ENCODE measurements at regions not wholly inside any gene's neighbourhood (a gene's known extent, or its start where the extent isn't known, plus 50 kb on each side); places are given as distances from the start of the nearest gene placed in this dataset.
A peak's percentile ranks its signal among the peaks of the same experiment; 100 is the strongest.

- no peak for DNase-seq (ENCODE audit: low read depth, low spot score)
Measured at GRCh38 chr15:81485806-81486205, 111.8 kb upstream of the TMC3 start.

GRCh38 chr15:81484086-81484955, 110.3 kb upstream of the TMC3 start:
- DNase-seq (ENCODE audit: low read depth, low spot score), result no peak

GRCh38 chr15:81483496-81483895, 109.5 kb upstream of the TMC3 start:
- no peak for DNase-seq (ENCODE audit: low read depth, low spot score)

- DNase-seq (ENCODE audit: low read depth, low spot score), result no peak
Measured at GRCh38 chr15:81481346-81481745, 107.3 kb upstream of the TMC3 start.

- DNase-seq (ENCODE audit: low read depth, low spot score), result peak; percentile 53
Measured at GRCh38 chr15:81480645-81481053, 106.6 kb upstream of the TMC3 start.

- DNase-seq (ENCODE audit: low read depth, low spot score), result no peak
Measured at GRCh38 chr15:81478354-81478753, 104.3 kb upstream of the TMC3 start.

- DNase-seq (ENCODE audit: low read depth, low spot score), result no peak
Measured at GRCh38 chr15:81475926-81476325, 101.9 kb upstream of the TMC3 start.

GRCh38 chr15:81475471-81475870, 101.5 kb upstream of the TMC3 start:
- no peak for DNase-seq (ENCODE audit: low read depth, low spot score)

GRCh38 chr15:81473946-81474345, 99.9 kb upstream of the TMC3 start:
- no peak for DNase-seq (ENCODE audit: low read depth, low spot score)

- DNase-seq (ENCODE audit: low read depth, low spot score), result no peak
Measured at GRCh38 chr15:81473177-81473576, 99.2 kb upstream of the TMC3 start.

GRCh38 chr15:81471151-81471550, 97.1 kb upstream of the TMC3 start:
- DNase-seq (ENCODE audit: low read depth, low spot score), result no peak

GRCh38 chr15:81469154-81469553, 95.1 kb upstream of the TMC3 start:
- no peak for DNase-seq (ENCODE audit: low read depth, low spot score)

- DNase-seq (ENCODE audit: low read depth, low spot score), result no peak
Measured at GRCh38 chr15:81466741-81467140, 92.7 kb upstream of the TMC3 start.

GRCh38 chr15:81454024-81454423, 80.0 kb upstream of the TMC3 start:
- no peak for DNase-seq (ENCODE audit: low read depth, low spot score)

GRCh38 chr15:81450721-81451120, 76.7 kb upstream of the TMC3 start:
- DNase-seq (ENCODE audit: low read depth, low spot score), result no peak

- DNase-seq (ENCODE audit: low read depth, low spot score), result no peak
Measured at GRCh38 chr15:81449836-81450474, 75.9 kb upstream of the TMC3 start.

- no peak for DNase-seq (ENCODE audit: low read depth, low spot score)
Measured at GRCh38 chr15:81443040-81443820, 69.2 kb upstream of the TMC3 start.

GRCh38 chr15:81442454-81442853, 68.4 kb upstream of the TMC3 start:
- no peak for DNase-seq (ENCODE audit: low read depth, low spot score)

- DNase-seq (ENCODE audit: low read depth, low spot score), result no peak
Measured at GRCh38 chr15:81434851-81435250, 60.8 kb upstream of the TMC3 start.

- no peak for DNase-seq (ENCODE audit: low read depth, low spot score)
Measured at GRCh38 chr15:81433462-81433861, 59.4 kb upstream of the TMC3 start.

- no peak for DNase-seq (ENCODE audit: low read depth, low spot score)
Measured at GRCh38 chr15:81432179-81432578, 58.2 kb upstream of the TMC3 start.

GRCh38 chr15:81427176-81427575, 53.2 kb upstream of the TMC3 start:
- DNase-seq (ENCODE audit: low read depth, low spot score), result no peak

Measured in smooth muscle cell of the brain vasculature (primary cell).